ENCODE measurements at regions not wholly inside any gene's neighbourhood (a gene's known extent, or its start where the extent isn't known, plus 50 kb on each side); places are given as distances from the start of the nearest gene placed in this dataset.

DNA sequence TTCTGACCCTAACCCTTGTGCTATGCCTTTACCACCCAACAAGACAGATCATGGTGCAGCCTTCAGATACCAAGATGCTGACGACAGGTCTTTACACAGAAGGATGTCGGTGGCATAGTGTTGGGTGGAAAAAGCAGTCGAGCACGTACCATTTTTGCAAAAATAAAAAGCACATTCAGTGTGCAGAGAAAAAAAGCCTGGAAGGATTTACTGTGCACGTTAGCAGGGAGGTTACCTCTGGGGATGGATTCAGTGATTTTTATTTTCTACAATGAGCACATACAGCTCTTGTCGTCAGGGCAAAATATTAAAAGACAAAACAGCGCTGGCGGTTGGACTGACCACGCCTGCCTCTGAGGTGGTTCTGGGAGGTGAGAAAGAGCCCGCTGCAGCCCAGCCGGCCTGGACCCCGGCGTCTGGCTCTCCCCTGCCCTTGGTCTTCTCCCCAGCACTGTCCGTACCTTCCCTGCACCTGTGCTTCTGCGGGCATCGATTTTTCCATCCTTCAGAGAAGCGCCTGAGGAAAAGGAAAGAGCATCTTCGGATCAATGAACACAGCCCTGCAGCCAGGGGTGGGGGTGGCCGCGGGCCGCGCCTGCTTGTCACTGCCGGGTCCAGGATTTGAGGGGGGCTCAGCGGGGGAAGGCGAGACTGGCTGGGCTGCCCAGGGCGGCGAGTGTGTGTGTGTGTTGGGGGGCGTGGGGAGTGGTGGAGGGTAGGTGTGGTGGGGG, 200.0 kb upstream of the IER5L start:
- no peak for DNase-seq

DNA sequence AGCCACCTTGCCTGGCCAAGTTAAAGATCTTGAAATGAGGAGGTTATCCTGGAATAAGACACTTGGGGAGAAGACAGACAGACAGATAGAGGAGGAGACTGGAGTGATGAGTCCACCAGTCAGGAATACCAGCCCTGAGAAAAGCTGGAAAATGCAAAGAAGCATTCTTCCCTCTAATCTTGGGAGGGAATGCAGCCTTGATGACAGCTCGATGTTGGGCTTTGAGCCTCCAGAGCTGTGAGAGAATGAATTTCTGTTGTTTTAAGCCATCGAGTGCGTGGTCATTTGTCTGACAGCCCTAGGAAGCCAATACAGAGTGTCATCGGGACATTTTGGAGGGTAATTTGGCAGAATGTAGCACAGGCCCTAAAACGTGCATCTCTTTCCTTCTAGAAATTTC, 199.1 kb upstream of the IER5L start:
- no peak for DNase-seq

DNA sequence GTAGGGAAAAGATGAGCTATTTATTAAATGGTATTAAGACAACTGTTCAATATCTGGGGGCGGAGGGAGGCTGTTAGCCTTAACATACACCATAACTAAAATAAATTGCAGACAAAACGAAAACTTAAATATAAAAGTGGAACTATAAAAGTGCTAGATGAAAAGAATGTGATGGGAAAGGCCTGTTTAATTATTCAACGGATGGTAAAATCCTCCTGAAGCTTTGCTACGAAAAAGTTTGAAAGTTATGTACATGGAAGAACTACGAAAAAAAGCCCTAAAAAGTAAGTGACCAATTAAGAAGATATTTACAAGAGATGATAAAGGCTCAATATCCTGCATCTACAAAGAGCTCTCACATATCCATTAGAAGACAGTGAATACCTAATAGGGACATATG, 197.8 kb upstream of the IER5L start:
- no peak for DNase-seq

DNA sequence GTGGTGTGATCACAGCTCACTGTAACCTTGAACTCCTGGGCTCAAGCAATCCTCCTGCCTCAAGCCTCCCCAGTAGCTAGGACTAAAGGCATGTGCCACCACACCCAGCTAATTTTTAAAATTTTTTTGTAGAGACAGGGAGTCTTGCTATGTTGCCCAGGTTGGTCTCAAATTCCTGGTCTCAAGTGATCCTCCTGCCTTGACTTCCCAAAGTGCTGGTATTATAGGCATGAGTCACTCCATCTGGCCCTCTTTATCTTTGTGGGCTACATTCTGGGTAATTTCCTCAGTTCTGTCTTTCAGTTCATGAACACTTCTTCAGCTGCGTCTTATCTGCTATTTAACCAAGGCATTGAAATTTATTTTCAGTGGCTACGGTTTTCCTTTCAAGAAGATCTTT, 196.6 kb upstream of the IER5L start:
- no peak for DNase-seq

DNA sequence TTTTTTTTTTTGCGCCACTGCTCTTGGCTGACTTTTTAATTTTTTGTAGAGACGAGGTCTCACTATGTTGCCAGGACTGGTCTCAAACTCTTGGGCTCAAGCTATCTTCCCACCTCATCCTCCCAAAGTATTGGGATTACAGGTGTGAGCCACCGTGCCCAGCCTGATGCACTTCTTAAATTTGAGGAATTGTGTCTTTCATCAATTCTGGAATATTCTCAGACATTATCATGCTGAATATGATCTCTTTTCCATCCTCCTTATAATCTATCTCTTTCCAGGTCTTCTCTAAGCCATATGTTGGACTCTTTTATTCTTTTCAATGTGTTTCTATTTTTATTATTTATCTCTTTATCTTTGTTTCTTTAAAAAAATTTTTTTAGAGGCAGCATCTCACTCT, 196.2 kb upstream of the IER5L start:
- no peak for DNase-seq

DNA sequence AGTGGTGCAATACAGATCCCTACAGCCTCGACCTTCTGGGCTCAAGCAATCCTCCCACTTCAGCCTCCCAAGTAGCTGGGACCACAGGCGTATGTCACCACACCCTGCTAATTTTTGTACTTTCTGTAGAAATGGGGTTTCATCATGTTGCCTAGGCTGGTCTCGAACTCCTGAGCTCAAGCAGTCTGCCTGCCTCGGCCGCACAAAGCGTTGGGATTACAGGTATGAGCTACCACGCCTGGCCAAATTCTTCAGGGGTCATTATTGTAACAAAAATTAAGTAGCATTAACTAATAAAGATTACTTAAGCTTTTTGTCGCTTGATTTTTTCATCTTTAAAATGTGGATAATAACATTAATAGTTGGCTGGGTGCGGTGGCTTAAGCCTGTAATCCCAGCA, 195.3 kb upstream of the IER5L start:
- DNase-seq: no peak

DNA sequence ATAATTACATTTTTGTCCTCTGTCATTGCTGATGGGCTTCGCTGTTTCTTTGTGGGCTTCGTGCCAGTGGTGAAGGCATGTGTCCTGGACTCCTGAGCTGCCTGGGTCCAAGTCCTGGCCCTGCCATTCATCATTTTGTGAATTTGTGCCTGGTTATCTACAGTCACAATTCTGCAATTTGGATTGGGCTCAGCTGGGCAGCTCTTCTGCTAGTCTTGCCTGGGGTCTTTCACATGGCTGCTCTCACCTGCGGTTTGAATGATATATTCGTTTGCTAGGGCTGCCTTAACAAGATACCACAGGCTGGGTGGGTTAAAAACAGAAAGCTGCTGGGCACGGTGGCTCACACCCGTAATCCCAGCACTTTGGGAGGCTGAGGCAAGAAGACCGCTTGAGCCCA, 192.7 kb upstream of the IER5L start:
- DNase-seq: no peak

DNA sequence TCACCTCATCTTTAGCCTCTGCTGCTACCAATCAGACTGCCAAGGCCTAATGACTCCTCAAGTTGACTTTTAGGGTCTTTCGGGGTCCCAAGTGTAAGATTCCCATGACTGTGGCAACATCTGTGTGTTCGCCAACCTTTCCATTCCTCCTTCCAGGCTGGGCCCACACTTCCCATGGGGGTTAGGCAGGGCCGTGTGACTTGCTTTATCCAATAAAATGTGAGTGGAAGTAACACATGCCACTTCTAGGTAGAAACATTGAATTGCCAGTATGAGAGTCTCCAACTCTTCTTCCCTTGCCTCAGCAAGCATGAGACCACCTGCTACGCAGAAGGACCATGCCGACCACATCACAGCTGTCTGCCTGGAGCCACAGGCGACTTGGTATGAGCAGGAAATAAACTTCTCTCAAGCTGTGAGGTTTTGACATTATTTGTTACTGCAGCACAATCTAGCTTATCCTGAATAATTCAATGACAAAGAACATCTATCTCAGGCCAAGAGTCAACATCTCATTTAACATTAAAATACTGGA, 190.4 kb upstream of the IER5L start:
- no peak for DNase-seq

DNA sequence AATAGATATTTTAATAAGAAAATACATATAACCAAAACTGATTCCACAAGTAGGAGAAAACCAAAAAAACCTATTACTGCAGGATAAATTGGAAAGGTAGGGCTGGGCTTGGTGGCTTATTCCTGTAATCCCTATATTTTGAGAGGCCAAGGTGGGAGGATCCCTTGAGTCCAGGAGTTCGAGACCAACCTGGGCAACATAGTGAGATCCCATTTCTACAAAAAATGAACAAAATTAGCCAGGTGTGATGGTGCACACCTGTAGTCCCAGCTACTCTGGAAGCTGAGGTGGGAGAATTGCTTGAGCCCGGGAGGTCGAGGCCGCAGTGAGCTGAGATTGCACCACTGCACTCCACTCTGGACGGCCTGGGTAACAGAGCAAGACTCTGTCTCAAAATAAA, 189.2 kb upstream of the IER5L start:
- no peak for DNase-seq

DNA sequence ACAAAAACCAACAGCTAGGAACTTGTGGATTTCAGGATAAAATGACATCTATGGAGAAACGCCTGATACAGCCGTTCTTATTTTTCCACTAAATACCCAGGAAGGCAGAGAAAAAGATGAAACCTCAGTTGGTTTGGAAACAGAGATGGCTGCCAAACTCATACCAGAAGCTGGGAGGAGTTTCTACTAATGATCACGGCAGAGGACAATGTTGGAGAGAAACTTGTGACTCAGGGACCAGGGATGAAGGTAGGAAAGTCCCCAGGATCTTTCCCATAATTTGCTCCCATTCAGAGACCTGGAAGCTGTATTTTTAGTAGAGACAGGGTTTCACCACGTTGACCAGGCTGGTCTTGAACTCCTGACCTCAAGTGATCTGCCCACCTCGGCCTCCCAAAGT, 187.1 kb upstream of the IER5L start:
- DNase-seq: no peak

DNA sequence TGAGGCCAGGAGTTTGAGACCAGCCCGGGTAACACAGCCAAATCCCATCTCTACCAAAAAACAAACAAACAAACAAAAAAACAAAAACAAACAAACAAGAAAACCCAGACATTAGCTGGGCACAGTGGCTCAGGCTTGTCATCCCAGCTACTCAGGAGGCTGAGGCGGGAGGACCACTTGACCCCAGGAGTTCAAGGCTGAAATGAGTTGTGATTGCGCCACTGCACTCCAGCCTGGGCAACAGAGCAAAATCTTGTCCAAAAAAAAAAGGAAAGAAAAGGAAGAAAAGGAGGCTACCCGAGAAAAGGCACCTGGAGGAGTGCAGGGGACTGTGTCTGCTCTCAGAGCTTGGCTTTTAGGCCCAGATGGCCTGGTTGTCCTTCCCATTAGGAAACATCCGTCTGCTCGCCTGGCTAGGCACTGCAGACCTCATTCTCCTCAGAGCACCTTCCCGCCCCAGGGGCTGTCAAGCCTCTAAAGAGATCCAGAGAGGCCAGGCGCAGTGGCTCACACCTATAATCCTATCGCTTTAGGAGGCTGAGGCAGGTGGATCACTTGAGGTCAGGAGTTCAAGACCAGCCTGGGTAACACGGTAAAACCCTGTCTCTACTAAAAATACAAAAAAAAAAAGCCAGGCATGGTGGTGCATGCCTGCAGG, 185.3 kb upstream of the IER5L start:
- no peak for DNase-seq

DNA sequence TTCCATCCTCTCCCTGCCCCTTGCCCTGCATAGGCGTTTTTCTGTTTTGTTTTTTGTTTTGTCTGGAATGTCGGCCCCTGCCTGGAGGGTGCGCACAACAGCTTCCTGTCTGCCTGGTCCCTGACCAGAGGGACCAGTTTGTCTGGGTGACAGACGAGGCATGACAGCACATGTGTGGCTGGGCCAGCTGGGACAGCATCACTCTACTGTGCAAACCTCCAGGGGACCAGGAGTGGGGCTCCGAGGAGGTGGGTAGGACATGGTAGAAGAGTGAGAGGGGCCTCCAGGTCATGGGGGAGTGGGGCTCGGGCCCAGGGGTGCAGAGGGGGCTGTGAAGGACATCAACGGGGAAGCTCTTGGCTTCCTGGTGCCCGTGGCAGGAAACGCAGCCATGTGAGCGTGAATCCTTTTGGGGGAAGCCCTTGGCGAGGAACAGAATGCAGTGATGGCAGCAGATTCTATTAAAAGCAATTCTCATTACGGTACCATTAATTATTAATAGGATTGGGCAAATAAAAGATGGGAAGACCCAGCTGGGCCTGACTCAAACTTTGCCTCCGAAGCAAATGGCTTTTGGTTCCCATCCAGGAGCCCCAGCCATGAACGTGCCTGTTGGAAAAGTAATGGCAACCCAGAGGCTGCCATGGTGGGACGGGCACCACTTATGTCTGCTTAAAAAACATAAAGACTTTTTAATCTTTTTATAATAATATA, 184.4 kb upstream of the IER5L start:
- no peak for DNase-seq

DNA sequence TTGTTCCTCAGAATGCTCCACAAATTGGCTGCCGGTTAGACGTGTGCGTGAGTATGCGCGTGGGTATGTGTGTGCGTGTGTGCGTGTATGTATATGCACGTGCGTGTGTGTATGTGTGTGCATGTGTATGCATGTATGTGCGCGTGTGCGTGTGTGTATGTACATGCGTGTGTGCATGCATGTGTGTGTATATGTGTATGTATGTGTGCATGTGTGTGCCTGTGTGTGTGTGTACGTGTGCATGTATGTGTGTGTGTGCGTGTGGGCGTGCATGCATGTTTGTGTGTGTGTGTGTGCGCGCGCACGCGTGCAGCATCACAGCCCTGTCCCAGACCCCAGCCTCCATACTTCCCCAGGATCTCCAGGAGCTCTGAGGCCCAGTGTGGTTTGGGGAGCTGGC, 183.1 kb upstream of the IER5L start:
- DNase-seq: no peak

DNA sequence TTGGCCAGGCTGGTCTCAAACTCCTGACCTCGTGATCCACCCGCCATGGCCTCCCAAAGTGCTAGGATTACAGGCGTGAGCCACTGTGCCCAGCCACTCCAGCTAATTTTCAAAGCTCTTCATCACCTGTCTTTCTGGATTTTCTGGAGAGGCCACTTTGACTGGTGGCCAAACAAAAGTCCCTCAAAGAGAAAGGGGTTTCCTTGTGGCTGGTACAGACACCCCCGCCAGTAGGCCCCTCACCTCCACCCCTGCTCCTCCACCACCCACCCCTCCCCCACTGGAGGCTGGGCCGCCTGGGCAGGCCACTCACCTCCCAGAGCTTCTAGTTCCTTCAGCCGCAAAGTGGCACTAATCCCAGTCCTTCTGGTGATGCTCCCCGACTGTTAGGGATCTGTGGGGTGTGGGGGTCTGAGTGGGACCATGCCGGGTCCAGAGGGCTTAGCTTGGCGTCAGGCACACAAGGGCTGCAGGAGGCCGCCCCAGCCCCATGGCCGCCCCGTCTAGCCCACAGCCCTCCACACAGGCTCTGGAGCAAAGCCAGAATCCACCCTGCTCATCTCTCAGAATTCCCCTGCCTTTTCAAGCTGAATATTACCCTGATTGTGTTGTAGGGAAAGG, 182.0 kb upstream of the IER5L start:
- DNase-seq: no peak

DNA sequence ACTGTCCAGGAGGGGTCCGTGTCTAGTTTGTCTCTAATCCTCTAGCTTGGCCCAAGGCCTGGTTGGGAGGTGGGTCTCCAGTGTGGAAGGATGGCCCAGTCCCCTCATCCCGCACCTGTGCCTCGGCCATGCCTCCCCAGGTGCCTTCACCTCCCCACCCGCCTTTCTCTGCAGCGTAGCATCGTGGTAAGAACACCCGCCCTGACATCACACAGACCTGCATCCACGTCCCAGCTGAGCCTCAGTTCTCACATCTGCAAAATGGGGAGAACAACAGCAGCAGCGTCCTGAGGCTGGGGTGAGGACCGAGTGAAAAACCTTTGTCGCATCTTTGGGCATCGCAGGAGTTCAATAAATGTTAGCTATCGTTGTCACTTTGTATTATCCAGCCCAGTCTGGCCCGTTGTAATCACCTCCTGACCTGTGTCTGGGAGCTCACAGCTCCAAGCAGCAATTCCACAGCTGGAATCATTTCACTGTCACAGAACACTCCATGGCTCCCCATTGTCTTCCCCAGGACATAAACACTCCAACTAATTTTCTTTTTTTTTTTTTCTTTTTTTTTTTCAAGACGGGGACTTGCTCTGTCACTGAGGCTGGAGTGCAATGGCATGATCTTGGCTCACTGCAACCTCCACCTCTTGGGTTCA, 181.2 kb upstream of the IER5L start:
- DNase-seq: no peak

DNA sequence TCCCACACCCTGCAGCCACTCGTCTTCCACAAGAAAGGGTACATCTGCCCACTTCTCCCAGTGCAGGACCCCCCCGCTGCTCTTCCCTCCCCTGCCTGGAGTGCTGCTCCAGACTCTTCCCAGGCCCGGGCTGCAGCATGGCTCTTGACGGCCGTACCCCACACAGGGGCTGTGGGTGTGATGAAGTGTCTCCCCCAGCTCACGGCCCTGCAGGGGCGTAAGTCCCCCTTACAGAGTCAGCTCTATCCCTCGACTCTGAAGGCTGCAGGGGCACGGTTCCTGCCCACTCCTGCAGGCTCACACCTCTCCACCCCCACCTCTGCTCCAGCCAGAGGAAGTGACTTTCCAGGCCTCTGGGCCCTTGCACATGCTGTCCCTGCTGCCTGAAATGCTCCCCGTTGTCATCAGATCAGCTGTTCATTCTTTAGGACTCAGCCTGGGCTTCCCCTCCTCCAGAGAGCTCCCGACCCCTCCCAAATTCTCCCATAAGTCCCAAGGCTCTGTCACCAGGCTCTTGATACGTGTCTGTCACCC, 180.6 kb upstream of the IER5L start:
- DNase-seq: peak in 1 of 3 donors; percentile 22

DNA sequence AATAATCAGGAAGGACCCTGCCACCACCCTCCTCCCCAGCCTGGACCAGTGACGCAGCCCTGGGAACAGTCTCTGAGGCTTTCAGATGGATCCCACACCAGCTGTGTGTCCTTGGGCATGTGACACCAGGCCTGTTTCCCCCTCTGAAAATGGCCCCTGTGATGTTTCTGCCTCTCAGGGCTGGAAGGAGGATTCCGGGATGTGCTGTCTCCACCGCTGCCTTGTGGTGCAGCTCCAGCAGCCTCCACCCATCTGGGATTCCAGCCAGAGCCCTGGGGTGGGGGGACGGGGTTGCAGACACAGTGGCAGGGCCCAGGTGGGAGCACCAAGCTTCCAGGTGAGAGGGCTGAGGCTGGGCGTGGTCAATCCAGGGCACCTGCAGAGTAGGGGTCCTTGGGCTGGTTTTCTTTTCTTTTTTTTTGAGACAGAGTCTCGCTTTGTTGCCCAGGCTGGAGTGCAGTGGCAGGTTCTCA, 179.7 kb upstream of the IER5L start:
- no peak for DNase-seq

DNA sequence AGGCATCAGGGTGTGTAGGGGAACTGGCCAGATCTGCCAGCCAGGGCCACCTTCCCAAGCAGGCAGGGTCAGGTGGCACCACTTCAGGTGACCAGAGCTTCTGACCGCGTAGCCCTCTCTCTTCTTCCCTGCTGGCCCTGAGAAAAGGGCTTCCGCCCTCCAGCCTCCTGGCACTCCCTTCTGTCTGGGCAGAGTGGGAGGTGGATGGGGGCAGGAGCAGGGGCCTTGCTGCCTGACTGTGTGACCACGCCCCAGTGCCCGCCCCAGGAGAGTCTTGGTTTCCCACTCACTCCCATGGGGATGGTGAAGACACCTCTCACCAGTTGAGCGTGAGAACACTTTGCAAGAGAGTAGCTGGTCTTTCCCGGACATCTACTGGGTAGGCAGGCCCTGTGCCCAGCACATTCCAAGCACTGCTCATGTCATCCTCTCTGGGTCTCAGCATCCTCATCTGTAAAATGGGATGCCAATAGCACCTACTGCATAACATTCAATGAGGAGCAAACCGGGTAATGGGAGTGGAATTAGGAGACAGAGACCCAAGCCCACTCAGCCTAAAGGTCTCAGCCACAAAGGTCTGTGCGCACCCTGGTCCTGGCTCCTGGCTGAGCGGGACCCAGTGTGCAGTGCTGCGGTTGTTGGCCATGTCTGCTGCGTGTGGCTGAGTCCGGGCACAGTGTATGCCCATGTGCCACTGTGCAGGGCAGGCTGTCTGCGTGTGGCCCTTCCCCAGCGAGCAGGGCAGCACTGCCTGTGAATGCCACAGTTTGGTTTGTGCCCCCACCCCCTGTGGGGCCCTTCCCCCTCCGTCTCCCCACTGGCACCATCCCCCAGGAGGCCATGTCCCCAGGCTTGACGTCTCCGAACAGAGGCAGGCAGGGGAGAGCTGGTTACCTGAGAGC, 179.1 kb upstream of the IER5L start:
- DNase-seq: no peak

DNA sequence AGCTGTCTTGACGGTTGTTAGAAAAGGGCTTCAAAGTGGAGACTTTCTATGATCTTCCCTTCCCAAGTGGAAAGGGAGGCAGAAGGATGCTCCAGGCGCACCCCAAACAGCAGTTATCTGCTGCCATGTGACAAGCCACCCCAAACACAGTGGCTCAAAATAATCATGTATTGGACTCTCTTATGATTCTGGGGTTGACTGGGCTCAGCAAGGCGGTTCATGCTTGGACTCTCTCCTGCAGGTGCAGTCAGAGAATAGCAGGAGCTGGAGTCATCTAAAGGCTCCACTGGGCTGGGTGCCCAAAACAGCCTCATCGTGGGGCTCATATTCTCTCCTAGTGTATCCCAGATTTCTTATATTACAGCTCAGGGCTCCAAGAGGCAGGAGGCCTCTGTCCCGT, 177.6 kb upstream of the IER5L start:
- no peak for DNase-seq

DNA sequence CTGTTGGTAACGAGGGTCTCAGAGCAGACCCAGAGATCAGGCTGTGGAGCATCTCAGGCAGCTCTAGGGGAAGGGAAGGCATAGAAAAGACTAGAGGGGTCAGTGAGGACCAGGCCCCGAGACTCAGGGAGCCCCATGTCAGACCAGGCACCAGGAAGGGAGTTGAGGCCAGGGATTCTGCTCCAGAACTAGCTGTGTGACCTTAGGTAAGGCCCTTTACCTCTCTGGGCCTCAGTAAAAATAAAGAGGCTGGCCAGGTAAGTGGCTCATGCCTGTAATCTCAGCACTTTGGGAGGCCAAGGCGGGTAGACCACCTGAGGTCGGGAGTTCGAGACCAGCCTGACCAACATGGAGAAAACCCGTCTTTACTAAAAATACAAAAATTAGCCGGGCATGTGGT, 176.4 kb upstream of the IER5L start:
- no peak for DNase-seq

DNA sequence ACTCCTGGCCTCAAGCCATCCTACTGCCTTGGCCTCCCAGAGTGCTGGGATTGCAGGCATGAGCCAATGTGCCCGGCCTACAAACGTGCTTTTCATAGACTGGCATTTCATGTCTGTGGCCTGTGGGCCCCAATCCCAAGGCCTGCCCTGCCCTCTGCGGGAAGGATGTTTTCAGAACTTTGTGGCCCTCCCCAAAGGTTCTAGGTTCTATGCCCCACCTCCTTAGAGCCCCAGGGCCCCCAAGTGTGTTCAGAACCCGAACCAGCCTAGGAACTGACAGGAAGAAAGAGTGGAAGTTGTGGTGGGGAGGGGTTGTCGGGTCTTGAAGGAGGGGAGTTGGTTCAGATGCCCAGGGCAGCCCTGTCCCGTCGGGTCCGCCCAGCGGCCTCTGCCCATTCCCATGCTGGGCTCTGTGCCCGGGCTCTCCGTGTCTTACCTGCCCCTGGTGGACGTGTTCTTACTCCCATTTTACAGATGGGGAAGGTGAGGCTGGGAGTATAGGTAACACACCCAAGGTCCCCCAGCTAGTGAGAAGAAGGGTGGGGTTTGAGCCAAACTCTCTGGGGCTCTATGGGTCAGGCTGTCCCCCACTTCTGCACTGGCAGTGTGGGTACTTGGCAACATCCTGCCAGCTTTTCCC, 175.8 kb upstream of the IER5L start:
- no peak for DNase-seq
